GM12892 (cell line): ENCODE measurements at regions not wholly inside any gene's neighbourhood (a gene's known extent, or its start where the extent isn't known, plus 50 kb on each side); places are given as distances from the start of the nearest gene placed in this dataset.

ENCODE experiments used
- POLR2A ChIP-seq: IDR thresholded peaks from 2 replicates; pipeline ENCODE4 v1.6.1; 2011; ENCODE audit warnings: low read depth, low read length, control low read depth
- POLR2AphosphoS5 ChIP-seq: IDR thresholded peaks from 2 replicates; pipeline ENCODE4 v1.6.1; 2011; ENCODE audit warnings: low read depth, low read length, control low read depth

- TF ChIP-seq POLR2AphosphoS5, result no peak
- TF ChIP-seq POLR2A, result no peak
Measured at GRCh38 chr10:118856106-118856505, 101.3 kb upstream of the CACUL1 start.
